GM06990 (cell line): ENCODE measurements at regions not wholly inside any gene's neighbourhood (a gene's known extent, or its start where the extent isn't known, plus 50 kb on each side); places are given as distances from the start of the nearest gene placed in this dataset.

Experiments
- DNase-seq: peaks from one replicate; pipeline ENCODE4 v3.0.0-alpha.2; 2011; ENCODE audit not compliant: insufficient read length; ENCODE audit errors: extremely low read depth
- H3K27me3 ChIP-seq: replicated peaks from 2 replicates; pipeline ENCODE4 v1.6.0; 2011; ENCODE audit warnings: low read length; ENCODE audit not compliant: control insufficient read depth, insufficient read depth
- H3K36me3 ChIP-seq: 2 replicates; pipeline ENCODE4 v1.5.1; 2011; ENCODE audit warnings: low read length; ENCODE audit not compliant: control insufficient read depth, insufficient read depth
- H3K4me3 ChIP-seq: replicated peaks from 2 replicates; pipeline ENCODE4 v1.5.1; 2011; ENCODE audit warnings: low read depth, mild to moderate bottlenecking, control low read depth, low read length
- TF ChIP-seq, protein P1 (sequence below): IDR thresholded peaks from 2 replicates; pipeline ENCODE4 v1.5.1; 2011; ENCODE audit warnings: low read length, control low read depth, mild to moderate bottlenecking, inconsistent platforms; ENCODE audit not compliant: insufficient read depth, poor library complexity, severe bottlenecking

DNA sequence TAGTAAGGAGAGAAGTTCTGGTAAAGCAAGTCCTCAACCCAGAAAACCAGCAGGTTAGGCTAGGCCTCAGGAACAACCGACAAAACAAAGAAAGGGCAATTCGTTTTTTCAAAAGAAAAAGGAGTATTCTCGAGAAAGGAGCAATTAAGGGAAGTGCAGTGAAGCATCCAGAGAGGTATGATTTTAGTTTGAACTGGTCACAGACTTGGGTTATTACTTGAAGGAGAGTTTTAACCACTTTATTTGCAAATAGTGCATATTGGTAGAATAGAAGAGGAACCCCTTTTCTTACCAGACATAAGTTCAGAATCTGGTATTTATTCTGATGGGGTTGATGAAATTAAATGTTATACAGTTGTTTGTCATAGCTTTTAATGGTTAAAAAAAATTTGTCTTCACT is 110.0 kb upstream of the GCFC2 start:
- DNase-seq: no peak
- no peak overlapping the region for H3K4me3 ChIP-seq
- H3K36me3 ChIP-seq: no peaks in the 10 kb centered on the region
- TF ChIP-seq, protein P1, sequence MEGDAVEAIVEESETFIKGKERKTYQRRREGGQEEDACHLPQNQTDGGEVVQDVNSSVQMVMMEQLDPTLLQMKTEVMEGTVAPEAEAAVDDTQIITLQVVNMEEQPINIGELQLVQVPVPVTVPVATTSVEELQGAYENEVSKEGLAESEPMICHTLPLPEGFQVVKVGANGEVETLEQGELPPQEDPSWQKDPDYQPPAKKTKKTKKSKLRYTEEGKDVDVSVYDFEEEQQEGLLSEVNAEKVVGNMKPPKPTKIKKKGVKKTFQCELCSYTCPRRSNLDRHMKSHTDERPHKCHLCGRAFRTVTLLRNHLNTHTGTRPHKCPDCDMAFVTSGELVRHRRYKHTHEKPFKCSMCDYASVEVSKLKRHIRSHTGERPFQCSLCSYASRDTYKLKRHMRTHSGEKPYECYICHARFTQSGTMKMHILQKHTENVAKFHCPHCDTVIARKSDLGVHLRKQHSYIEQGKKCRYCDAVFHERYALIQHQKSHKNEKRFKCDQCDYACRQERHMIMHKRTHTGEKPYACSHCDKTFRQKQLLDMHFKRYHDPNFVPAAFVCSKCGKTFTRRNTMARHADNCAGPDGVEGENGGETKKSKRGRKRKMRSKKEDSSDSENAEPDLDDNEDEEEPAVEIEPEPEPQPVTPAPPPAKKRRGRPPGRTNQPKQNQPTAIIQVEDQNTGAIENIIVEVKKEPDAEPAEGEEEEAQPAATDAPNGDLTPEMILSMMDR: no peak
- no peaks in the 10 kb centered on the region for H3K27me3 ChIP-seq

DNA sequence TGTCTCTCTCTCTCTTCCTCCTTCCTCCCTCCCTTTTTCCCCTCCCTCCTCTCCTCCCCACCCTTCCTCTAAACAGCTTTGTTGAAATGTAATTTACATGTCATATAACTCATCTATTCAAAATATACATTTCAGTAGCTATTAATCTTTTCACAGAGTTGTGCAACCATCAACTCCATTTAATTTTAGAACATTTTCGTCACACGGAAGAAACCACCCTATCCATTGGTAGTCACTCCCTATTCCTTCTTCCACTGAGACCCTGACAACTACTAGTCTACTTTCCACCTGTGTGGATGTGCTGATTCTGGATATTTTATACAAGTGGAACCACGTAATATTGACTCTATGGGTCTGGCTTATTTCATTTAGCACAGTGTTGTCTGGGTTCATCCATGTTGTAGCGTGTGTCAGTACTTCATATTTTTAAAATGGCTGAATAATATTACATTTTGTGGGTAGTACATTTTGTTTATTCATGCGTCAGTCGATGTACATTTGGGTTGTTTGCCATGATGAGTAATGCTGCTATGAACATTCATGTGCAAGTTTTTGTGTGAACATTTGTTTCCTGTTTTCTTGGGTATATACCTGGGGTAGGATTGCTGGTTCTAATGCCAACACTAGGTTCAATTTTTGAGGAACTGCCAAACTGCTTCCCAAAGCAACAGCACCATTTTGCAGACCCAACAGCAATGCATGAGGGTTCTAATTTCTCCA is 100.1 kb upstream of the GCFC2 start:
- Histone ChIP-seq H3K4me3 (no peak overlapping the region), H3K27me3 (no peaks in the 10 kb centered on the region), H3K36me3 (no peaks in the 10 kb centered on the region)
- no peak for DNase-seq
- TF ChIP-seq, protein P1: no peak

DNA sequence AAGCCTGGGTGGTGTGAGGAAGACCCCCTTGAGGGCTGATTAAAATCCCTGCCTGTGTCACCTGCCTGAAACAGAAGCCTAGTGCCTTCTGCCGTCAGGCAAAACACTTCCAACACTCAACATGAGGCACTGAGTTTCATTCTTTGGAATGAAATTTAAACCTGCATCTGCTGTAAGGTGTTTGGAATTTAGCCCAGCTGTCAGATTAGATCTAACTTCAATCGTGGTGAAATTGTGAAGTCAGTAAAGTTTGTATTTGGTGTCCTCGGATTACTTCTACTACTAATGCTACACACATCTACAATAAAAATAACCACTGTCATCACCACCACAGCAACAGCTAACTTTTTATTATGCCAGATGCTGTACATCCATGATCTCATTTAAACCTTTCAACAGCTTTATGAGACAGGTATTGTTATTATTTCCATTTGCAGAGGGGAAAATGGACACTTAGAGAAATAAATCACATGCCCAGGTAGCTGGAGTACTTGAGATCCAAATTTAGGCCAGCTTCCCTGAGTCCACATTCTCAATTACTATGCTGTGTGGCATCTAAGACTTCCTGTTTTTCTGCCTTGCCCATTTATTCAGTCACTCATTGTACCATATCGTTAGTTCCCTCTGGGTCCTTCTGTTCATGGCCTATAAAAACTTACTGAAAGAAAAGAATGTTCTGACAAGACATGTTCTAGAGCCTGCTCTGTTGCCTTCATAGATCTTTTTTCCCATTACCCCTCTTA is 98.2 kb upstream of the GCFC2 start:
- TF ChIP-seq, protein P1: no peak
- Histone ChIP-seq H3K36me3 (no peaks in the 10 kb centered on the region), H3K4me3 (no peak overlapping the region), H3K27me3 (no peaks in the 10 kb centered on the region)
- DNase-seq: no peak

DNA sequence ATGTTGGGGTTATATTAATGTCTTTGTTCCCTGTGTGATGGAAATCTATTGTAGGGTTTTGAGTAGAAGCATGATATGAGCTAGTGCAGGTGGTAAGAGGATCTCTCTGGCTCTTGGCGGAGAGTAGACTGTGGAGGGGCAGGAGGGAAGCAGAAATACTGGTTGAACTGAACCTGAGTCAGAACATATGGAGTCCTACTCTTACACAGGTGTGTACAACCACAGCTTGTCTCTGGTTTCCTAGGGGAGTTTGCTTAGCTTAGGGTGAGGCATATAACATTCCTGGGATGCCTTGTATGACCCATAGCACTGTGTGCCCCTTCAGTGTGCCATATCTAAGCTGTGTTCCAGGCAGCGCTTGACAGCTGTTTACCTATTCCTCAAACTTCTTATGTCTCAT is 97.3 kb upstream of the GCFC2 start:
- TF ChIP-seq, protein P1: no peak
- Histone ChIP-seq H3K27me3 (no peaks in the 10 kb centered on the region), H3K4me3 (no peak overlapping the region), H3K36me3 (no peaks in the 10 kb centered on the region)
- no peak for DNase-seq

DNA sequence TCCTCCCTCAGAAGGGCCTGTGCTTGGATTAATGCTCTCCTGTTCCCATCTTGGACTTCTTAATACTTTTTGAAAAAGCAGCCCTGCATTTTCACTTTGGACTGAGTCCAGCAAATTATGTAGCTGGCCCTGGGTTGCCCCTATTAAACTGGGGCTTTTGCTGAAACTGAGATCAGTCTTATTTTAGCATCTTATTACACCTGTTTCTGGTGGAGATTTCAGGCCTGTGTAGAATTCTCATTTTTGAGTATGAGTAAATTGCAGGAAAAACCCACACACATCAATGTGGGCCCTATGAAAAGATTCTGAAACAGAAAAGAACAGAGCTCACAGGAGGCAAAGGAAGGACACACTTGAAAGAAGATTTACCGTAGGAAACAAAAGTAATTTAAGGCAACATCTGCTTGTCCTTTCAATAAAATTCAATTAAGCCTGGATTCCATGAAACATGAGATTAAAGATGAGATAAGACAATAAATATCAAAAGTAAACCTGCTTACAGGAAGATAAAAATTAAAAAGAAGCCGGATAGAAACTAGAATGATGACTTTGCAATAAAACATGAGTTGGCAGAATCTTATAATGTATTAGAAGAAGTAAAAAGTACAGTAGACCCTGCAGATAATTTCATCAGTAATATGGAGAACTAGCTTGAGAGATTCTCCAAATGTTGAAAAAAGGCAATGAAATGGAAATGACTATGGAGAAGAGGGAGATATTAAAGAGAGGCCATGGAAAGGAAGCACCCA is 90.7 kb upstream of the GCFC2 start:
- TF ChIP-seq, protein P1: no peak
- DNase-seq: peak; percentile 49
- Histone ChIP-seq H3K36me3 (no peaks in the 10 kb centered on the region), H3K27me3 (no peaks in the 10 kb centered on the region), H3K4me3 (peak overlapping the region; percentile 45; the same call in 1 of the 2 replicates)
